ENCODE measurements at regions not wholly inside any gene's neighbourhood (a gene's known extent, or its start where the extent isn't known, plus 50 kb on each side); places are given as distances from the start of the nearest gene placed in this dataset.

DNA sequence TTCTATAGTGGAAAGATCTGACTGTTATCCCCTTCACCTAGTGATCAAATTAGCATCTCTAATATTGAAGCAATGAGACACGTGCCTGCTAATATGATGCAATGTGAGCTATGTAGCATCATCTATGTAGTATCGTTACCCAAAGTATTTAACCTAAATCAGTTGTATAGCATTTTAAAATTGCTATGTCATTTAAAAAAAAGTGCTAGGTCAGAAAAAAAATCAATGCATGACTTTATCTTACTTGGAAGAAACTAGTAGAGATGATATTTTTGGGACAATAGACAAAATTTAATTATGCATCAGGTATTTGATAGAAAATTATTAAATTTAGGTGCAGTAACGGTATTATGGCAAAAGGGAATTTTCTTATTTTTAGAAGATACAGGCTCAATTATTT, 157.3 kb downstream of the CCDC71L start:
- TF ChIP-seq, protein P1, sequence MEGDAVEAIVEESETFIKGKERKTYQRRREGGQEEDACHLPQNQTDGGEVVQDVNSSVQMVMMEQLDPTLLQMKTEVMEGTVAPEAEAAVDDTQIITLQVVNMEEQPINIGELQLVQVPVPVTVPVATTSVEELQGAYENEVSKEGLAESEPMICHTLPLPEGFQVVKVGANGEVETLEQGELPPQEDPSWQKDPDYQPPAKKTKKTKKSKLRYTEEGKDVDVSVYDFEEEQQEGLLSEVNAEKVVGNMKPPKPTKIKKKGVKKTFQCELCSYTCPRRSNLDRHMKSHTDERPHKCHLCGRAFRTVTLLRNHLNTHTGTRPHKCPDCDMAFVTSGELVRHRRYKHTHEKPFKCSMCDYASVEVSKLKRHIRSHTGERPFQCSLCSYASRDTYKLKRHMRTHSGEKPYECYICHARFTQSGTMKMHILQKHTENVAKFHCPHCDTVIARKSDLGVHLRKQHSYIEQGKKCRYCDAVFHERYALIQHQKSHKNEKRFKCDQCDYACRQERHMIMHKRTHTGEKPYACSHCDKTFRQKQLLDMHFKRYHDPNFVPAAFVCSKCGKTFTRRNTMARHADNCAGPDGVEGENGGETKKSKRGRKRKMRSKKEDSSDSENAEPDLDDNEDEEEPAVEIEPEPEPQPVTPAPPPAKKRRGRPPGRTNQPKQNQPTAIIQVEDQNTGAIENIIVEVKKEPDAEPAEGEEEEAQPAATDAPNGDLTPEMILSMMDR (IDR thresholded peaks at IDR 0.05; ENCODE audit: low read length) = no peak
- no peak for TF ChIP-seq EZH2 (IDR thresholded peaks at IDR 0.05; ENCODE audit: borderline replicate concordance, low read length)
